Hepatocyte (in vitro differentiated cells): ENCODE measurements at regions not wholly inside any gene's neighbourhood (a gene's known extent, or its start where the extent isn't known, plus 50 kb on each side); places are given as distances from the start of the nearest gene placed in this dataset.

Experiments
- CTCF ChIP-seq: fragments of 200-600 bp; sonication (generic); IDR thresholded peaks from 2 replicates; pipeline ENCODE4 v1.5.1; 2016; ENCODE audit warnings: antibody characterized with exemption, mild to moderate bottlenecking; ENCODE audit not compliant: poor library complexity
- EZH2 ChIP-seq: fragments of 200-600 bp; sonication (generic); IDR thresholded peaks from 2 replicates; pipeline ENCODE4 v1.6.1; 2016; ENCODE audit warnings: antibody characterized with exemption, mild to moderate bottlenecking, borderline replicate concordance
- EZH2phosphoT487 ChIP-seq: fragments of 200-600 bp; sonication (generic); IDR thresholded peaks from one replicate; pipeline ENCODE4 v1.6.1; 2018; ENCODE audit warnings: antibody characterized with exemption, mild to moderate bottlenecking, low read depth, moderate library complexity; ENCODE audit not compliant: unreplicated experiment, severe bottlenecking

- TF ChIP-seq CTCF (no peak), EZH2phosphoT487 (no peak), EZH2 (no peak)
Observed at GRCh38 chr2:234249873-234250272, 199.4 kb downstream of the SPP2 start.
